ENCODE measurements at regions not wholly inside any gene's neighbourhood (a gene's known extent, or its start where the extent isn't known, plus 50 kb on each side); places are given as distances from the start of the nearest gene placed in this dataset. TPM values are rescaled to one million over a fixed set of nuclear protein-coding genes. Genes with fewer than 3 reads are reported as not detected.

DNA sequence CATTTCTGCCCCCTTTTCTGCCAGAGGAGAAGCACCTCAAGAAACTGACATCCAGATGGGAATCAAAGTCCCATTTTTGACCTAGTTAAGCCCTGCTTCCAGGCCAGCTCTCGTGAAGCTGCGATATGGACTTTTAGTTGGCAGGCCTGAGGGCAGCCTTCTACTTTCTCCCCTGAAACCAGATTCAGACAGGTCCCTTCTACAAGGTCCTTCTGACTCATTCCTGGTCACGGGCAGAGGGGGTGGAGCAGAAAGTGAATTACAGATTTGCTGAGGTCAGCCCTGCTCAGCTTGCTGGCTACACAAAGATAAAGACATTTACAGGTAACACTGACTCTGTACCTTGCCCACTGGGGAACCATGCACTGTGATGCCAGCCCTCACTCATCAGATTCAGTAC is 52.8 kb upstream of the TUT7 start:
- no peaks in the 10 kb centered on the region for H3K36me3 ChIP-seq (ENCODE audit: insufficient read depth)
- DNase-seq (ENCODE audit: extremely low spot score) = no peak
- 76% methylated on average over 3 of the region's 3 CpGs for WGBS
- no peak overlapping the region for H3K4me3 ChIP-seq (ENCODE audit: low read depth, low read length)
- H3K27ac ChIP-seq (ENCODE audit: low read depth) = no peak overlapping the region
- H3K4me1 ChIP-seq (ENCODE audit: insufficient read depth) = no peaks in the 10 kb centered on the region

DNA sequence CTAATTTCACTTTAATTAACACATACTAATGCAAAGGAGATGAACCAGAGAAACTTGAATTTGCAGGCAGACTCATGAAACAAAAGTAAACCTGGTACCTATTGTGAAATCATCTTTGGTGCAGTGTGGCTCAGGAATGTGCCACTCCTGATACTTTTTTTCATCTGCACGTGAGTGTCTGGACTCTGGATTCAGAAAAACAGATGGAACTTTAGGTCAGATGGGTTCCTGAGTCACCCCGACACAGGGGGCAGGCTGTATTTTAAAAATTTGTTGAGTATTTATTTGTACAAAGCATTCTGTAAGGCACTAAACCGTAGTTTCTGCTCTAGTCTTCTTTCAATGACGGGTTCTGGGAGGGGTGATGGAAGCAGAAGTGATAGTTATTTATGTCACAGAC is 52.2 kb upstream of the TUT7 start:
- 53% methylated on average over 4 of the region's 4 CpGs for WGBS
- no peak overlapping the region for H3K4me3 ChIP-seq (ENCODE audit: low read depth, low read length)
- DNase-seq (ENCODE audit: extremely low spot score) = no peak

DNA sequence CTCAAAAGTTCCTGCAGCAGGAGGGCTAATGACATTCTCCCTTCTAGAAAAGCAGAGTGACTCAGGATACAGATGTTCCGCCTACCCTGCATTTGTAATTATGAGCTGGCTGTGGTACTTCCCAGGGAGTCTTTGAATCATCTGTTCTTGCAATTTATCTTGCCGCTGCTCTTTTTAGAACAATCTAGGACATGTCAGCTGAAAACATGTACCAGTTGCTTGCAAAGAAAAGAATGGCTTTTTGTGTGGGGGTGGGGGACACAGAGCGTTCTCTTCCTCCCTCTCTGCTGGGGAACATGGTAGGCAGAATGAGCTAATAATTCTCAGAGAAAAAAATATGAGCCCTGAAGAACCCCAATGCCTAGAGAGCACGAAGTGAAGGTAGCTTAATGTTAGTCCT is 51.7 kb upstream of the TUT7 start:
- no peak overlapping the region for H3K4me3 ChIP-seq (ENCODE audit: low read depth, low read length)
- no peaks in the 10 kb centered on the region for H3K36me3 ChIP-seq (ENCODE audit: insufficient read depth)
- no peak overlapping the region for H3K27ac ChIP-seq (ENCODE audit: low read depth)
- no peak for DNase-seq (ENCODE audit: extremely low spot score)
- H3K4me1 ChIP-seq (ENCODE audit: insufficient read depth) = no peaks in the 10 kb centered on the region
- WGBS = 18% methylated on average over 4 of the region's 4 CpGs

More for the DNA sequence above, 52.2 kb upstream of the TUT7 start:
- Histone ChIP-seq H3K4me1 (ENCODE audit: insufficient read depth) (no peaks in the 10 kb centered on the region), H3K27ac (ENCODE audit: low read depth) (no peak overlapping the region), H3K36me3 (ENCODE audit: insufficient read depth) (no peaks in the 10 kb centered on the region)

DNA sequence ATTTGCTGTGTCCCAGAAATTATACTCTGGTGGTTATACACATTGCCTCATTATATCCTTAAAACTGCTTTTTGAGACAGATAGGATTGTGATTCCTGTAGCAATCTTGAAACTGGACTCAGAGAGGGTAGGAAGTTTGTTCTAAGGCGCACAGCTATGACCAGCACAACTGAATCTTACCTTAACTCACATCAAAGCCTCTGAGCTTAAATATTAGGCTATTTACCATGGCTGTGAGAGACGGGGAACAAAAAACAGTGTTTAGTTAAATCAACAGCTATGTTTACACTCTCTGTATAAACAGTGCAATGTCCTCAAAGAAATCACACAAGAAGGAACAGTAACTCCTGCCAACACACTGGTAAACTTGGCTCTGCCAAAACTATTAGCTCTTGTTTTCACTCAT is 50.9 kb upstream of the TUT7 start:
- H3K27ac ChIP-seq (ENCODE audit: low read depth) = no peak overlapping the region
- 47% methylated on average over 2 of the region's 2 CpGs for WGBS
- no peak for DNase-seq (ENCODE audit: extremely low spot score)

More for the DNA sequence above, 50.9 kb upstream of the TUT7 start:
- no peaks in the 10 kb centered on the region for H3K36me3 ChIP-seq (ENCODE audit: insufficient read depth)
- H3K4me1 ChIP-seq (ENCODE audit: insufficient read depth) = no peaks in the 10 kb centered on the region
- no peak overlapping the region for H3K4me3 ChIP-seq (ENCODE audit: low read depth, low read length)

Small RNAs in the stretch of these regions (small RNA-seq; reads per million reads assigned to genes)
- gene AL158828.1 = not detected
- 0.62 reads per million, percentile 57 among the genes with 10 or more reads in this experiment for gene RNU2-36P
